Activated T-cell treated with anti-CD3 and anti-CD28 coated beads for 48 hours (primary cell): ENCODE measurements at regions not wholly inside any gene's neighbourhood (a gene's known extent, or its start where the extent isn't known, plus 50 kb on each side); places are given as distances from the start of the nearest gene placed in this dataset.

Experiments used
- DNase-seq: peaks from one replicate; pipeline ENCODE4 v3.0.0-alpha.2; 2020; ENCODE audit warnings: low read depth

GRCh38 chr3:161555320-161555719, 58.7 kb downstream of the OTOL1 start:
- DNase-seq: no peak

GRCh38 chr3:161556533-161556932, 59.9 kb downstream of the OTOL1 start:
- DNase-seq: no peak

GRCh38 chr3:161556941-161557340, 60.3 kb downstream of the OTOL1 start:
- DNase-seq: no peak

GRCh38 chr3:161557445-161558150, 61.0 kb downstream of the OTOL1 start:
- DNase-seq: no peak

DNA sequence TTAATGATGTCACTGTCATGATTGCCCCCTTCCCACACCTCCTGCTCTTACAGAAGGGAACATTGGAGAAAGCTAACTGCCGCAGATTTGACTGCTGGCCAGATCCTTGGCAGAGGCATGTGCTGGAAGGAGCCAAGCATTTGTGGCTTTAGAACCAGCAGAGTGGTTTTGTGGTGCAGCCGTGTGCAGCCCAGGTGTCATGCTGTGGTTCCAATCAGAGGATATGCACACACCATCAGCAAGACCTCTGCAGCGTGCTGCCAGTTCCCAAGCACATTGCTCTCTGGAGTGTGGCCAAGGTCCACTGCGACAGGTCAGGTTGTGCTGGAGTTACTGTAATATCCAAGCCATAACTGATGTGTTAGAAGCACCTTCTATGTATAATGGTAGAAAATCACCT, 61.6 kb downstream of the OTOL1 start:
- no peak for DNase-seq

- DNase-seq: no peak
Observed at GRCh38 chr3:161559177-161559998, 62.8 kb downstream of the OTOL1 start.

DNA sequence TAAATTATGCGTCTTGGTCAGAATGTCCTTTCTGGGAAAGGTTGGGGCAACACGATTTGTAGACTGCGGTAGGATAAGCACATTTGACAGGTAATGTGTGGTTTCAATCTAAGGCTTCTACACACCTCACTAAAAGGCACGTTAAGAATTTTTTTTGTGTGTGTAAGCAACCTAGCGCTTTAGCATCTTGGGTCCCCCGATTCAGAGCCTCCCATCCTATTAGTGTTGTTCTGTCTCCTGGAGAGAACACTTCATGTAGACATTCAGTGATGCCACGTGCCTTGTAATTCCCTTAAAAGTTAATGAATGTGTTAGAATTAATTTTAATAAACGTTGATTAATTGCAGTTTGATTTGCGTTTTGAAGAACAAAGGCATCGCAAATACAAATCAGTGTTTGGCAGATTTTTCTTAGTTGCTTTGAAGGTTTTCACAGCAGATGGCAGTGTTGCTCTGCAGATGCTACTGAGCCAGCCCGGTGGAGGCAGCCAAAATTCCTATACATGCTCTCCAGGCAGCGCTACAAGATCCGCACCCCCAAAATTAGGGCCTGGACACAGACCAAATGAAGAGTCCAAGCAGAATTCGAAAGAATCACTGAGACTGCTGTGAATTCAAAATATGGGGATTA, 63.5 kb downstream of the OTOL1 start:
- DNase-seq: no peak

DNA sequence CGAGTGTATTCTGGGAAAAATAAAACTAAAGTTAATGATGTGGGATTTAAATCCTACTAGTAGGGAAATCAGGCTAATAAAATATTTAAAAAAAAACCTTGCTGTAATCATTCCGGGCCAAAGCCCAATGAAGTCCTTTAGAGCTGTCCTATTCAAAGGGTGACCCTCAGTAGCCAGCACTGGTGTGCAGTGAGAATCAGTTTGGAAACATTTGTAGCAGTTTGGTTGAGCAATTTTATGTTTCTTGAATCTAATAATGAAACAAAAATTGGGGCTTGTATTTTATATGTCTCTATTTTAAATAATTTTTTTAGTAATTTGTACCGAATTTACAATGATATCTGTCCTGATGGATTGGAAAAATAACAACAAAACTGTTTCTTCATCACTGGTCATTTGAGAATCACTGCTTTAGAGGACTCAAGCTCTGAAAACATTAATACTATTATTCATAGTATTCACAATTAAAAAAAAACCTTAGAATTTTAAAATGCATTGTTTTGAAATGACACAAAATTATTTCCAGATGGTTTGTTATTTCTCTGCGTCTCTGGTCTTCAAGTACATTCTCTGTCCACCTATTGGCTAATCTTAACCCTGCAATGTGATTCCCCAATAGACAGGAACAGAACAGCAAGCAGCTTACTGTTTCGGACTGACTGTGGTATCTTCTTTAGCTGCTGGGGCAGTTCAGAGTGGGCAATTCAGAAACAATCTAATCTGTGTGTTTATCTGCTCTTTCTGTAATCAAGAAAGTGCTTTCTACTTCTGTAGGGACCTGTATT, 71.2 kb downstream of the OTOL1 start:
- no peak for DNase-seq

- DNase-seq: no peak
Observed at GRCh38 chr3:161568671-161569070, 72.1 kb downstream of the OTOL1 start.

DNA sequence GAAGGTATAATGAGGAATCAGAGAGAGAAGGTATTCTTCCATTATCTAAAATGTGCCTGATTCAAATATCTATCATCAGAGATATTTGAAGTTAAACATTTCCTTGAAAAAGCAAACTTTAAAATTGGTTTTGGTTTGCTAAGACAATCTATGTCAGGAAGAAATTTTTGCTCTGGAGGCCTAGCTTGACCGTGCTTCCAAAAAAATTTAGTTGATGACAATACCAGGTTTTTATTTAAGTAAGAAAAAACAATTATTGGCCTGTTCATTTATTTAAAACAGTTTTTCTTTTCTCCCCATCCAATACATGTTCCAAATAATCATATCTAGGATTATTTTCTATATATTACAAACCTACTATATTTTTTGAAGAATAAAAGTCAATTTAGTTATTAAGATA, 75.3 kb downstream of the OTOL1 start:
- no peak for DNase-seq

- no peak for DNase-seq
Observed at GRCh38 chr3:161573136-161573535, 76.5 kb downstream of the OTOL1 start.

- no peak for DNase-seq
Observed at GRCh38 chr3:161575901-161576300, 79.3 kb downstream of the OTOL1 start.

GRCh38 chr3:161576311-161576710, 79.7 kb downstream of the OTOL1 start:
- DNase-seq: no peak

DNA sequence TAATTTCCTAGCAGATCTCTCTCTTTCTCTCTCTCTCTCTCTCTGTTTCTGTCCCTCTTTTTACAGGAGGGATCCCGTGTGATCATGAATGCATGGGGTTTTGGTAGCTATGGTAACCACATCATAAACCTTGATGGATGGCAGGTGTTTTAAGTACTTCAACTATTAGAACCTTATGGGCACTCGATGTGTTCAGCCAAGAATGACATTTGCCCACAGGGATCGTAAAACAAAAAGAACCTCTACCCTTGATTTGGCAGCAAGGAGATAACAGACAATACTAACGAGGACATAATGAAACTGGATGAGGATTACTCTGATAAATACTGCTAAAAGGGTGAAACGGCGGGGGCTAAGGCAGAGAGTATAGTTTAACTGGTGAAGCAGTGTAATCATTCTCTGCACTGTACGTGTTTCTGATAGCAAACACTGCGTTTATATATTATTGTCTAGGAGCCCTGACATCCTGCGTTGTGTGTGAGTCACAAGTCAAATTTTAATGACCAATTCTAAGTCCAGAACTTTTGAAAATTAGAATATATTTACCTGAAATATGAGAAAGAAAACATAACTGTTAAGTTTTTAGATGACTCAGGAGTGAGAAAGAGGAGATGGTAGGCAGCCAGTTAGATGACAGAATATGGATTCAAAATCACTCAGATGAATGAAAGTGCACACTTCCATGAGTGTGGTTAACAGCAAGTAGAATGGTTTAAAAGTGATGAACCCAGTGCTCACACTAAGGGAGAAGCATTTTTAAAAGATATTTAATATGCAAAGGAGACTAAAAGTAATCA, 80.3 kb downstream of the OTOL1 start:
- no peak for DNase-seq

GRCh38 chr3:161577662-161578061, 81.1 kb downstream of the OTOL1 start:
- no peak for DNase-seq

GRCh38 chr3:161579395-161580126, 83.0 kb downstream of the OTOL1 start:
- DNase-seq: no peak

DNA sequence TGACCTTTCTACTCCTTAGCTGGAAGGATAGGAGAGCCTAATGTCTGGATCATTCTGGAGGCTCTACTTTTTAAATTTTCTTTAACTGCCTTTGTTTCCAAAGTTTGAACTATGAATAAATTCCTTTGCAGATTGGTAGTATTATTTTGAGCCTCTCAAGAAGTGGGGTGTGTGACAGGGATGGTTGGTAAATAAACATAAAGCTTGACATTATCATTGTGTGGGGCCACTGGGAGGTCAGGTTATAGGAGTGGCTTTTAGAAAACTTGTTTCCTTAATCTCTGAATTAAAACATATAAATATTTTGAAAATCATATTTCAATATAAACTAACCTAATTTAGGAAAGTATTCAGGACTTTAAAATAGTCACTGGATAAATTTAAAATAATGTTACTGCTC, 89.3 kb downstream of the OTOL1 start:
- no peak for DNase-seq

- DNase-seq: no peak
Observed at GRCh38 chr3:161586556-161587235, 90.1 kb downstream of the OTOL1 start.

- DNase-seq: no peak
Observed at GRCh38 chr3:161598639-161599038, 102.0 kb downstream of the OTOL1 start.

DNA sequence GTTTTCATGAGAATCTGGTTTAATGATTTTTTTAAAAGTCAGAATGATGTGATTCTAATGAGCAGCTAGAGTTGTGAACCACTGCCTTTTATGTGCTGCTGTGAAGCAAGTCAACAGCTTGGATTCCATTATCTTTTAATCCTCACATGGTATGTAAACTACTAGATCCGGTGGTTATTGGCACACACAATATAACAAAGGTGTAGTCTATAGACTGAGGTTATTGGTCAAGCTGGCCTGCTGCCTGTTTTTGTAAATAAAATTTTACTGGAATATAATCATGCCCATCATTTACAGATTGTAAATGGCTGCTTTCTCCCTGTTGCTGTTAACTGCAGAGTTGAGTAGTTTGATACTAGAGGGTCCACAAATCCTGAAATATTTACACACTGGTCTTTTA, 103.1 kb downstream of the OTOL1 start:
- DNase-seq: no peak
